WTC11 (cell line): ENCODE measurements at regions not wholly inside any gene's neighbourhood (a gene's known extent, or its start where the extent isn't known, plus 50 kb on each side); places are given as distances from the start of the nearest gene placed in this dataset.

Source experiments
- ATAC-seq: fragments of 200-7000 bp; cut with Tn5 transposase; 2 replicates; pipeline ENCODE4 v1.10.0; 2021; ENCODE audit warnings: mild to moderate bottlenecking, moderate library complexity
- CTCF ChIA-PET: fragments of 300-600 bp; sonication (Branson Sonifier 250); formaldehyde crosslinking; loops from one replicate; lab custom pipeline; 2021; ENCODE audit warnings: antibody characterized with exemption; lab: Charles Lee
- POLR2A ChIA-PET: fragments of 350-600 bp; sonication (Branson Sonifier 250); formaldehyde crosslinking; loops from one replicate; lab custom pipeline; 2021; ENCODE audit warnings: antibody characterized with exemption; lab: Charles Lee
- DNase-seq: peaks from one replicate; pipeline ENCODE4 v3.0.0; 2021; ENCODE audit warnings: low spot score
- H3K27ac Mint-ChIP-seq: 2 replicates; pipeline ENCODE4 v1.8.0; 2021; ENCODE audit warnings: mixed read lengths
- H3K27me3 Mint-ChIP-seq: 2 replicates; pipeline ENCODE4 v1.8.0; 2021; ENCODE audit warnings: low read depth, mild to moderate bottlenecking, moderate library complexity, mixed read lengths
- H3K36me3 Mint-ChIP-seq: 2 replicates; pipeline ENCODE4 v1.8.0; 2021; ENCODE audit warnings: mixed read lengths
- H3K4me1 Mint-ChIP-seq: 2 replicates; pipeline ENCODE4 v1.8.0; 2022; ENCODE audit warnings: mixed read lengths
- H3K4me3 Mint-ChIP-seq: 2 replicates; pipeline ENCODE4 v1.8.0; 2021; ENCODE audit warnings: mild to moderate bottlenecking, moderate library complexity, mixed read lengths
- H3K9me3 Mint-ChIP-seq: 2 replicates; pipeline ENCODE4 v1.8.0; 2021; ENCODE audit warnings: mixed read lengths
- ARID4B ChIP-seq: sonication (generic); formaldehyde crosslinking; IDR thresholded peaks from 2 replicates; pipeline ENCODE4 v1.8.0; 2023; ENCODE audit warnings: missing genetic modification reagents, mild to moderate bottlenecking, borderline replicate concordance
- ATF1 ChIP-seq: sonication (generic); formaldehyde crosslinking; IDR thresholded peaks from 2 replicates; pipeline ENCODE4 v1.8.1; 2023; ENCODE audit warnings: mild to moderate bottlenecking, moderate library complexity, missing genetic modification reagents
- ATF3 ChIP-seq: sonication (generic); formaldehyde crosslinking; conservative IDR thresholded peaks from 2 replicates; pipeline ENCODE4 v1.8.1; 2022; ENCODE audit warnings: mild to moderate bottlenecking, missing genetic modification reagents
- CREB1 ChIP-seq: sonication (generic); formaldehyde crosslinking; IDR thresholded peaks from 2 replicates; pipeline ENCODE4 v1.8.0; 2023; ENCODE audit warnings: mild to moderate bottlenecking, missing genetic modification reagents
- CTCF ChIP-seq: fragments of 200-600 bp; IDR thresholded peaks from 2 replicates; pipeline ENCODE4 v1.8.0; 2022; ENCODE audit warnings: antibody characterized with exemption
- ERG ChIP-seq: fragments of 250-450 bp; sonication (Bioruptor Pico); IDR thresholded peaks from 2 replicates; pipeline ENCODE4 v1.8.0; 2021; ENCODE audit warnings: mild to moderate bottlenecking
- ETV6 ChIP-seq: sonication (generic); formaldehyde crosslinking; IDR thresholded peaks from 2 replicates; pipeline ENCODE4 v1.8.1; 2022; ENCODE audit warnings: mild to moderate bottlenecking, missing genetic modification reagents
- FOXP1 ChIP-seq: sonication (generic); formaldehyde crosslinking; IDR thresholded peaks from 2 replicates; pipeline ENCODE4 v1.8.0; 2022; ENCODE audit warnings: missing genetic modification reagents, mild to moderate bottlenecking, moderate library complexity, borderline replicate concordance
- GRHL2 ChIP-seq: fragments of 250-450 bp; sonication (Bioruptor Pico); IDR thresholded peaks from 2 replicates; pipeline ENCODE4 v1.8.0; 2022; ENCODE audit warnings: mild to moderate bottlenecking, moderate library complexity; ENCODE audit not compliant: insufficient replicate concordance, severe bottlenecking
- IRF1 ChIP-seq: sonication (generic); formaldehyde crosslinking; IDR thresholded peaks from 2 replicates; pipeline ENCODE4 v1.8.0; 2023; ENCODE audit warnings: missing genetic modification reagents
- IRF2 ChIP-seq: sonication (generic); formaldehyde crosslinking; IDR thresholded peaks from 2 replicates; pipeline ENCODE4 v1.8.0; 2022; ENCODE audit warnings: low read depth, missing genetic modification reagents, borderline replicate concordance
- JAZF1 ChIP-seq: fragments of 250-450 bp; sonication (Bioruptor Pico); IDR thresholded peaks from 2 replicates; pipeline ENCODE4 v1.9.0; 2021; ENCODE audit warnings: moderate library complexity, mild to moderate bottlenecking, inconsistent platforms
- KAT7 ChIP-seq: sonication (generic); formaldehyde crosslinking; IDR thresholded peaks from 2 replicates; pipeline ENCODE4 v1.8.1; 2023; ENCODE audit warnings: missing genetic modification reagents, mild to moderate bottlenecking, borderline replicate concordance
- NR1H2 ChIP-seq: sonication (generic); formaldehyde crosslinking; IDR thresholded peaks from 2 replicates; pipeline ENCODE4 v1.9.0; 2021; ENCODE audit warnings: mild to moderate bottlenecking, moderate library complexity, missing genetic modification reagents
- TCF7 ChIP-seq: sonication (generic); formaldehyde crosslinking; IDR thresholded peaks from 2 replicates; pipeline ENCODE4 v1.8.0; 2022; ENCODE audit warnings: mild to moderate bottlenecking, low read depth, missing genetic modification reagents, moderate library complexity
- TP53 ChIP-seq: sonication (generic); formaldehyde crosslinking; IDR thresholded peaks from 2 replicates; pipeline ENCODE4 v1.8.1; 2023; ENCODE audit warnings: mild to moderate bottlenecking, missing genetic modification reagents
- ZBTB21 ChIP-seq: sonication (generic); formaldehyde crosslinking; IDR thresholded peaks from 2 replicates; pipeline ENCODE4 v1.8.1; 2023; ENCODE audit warnings: mild to moderate bottlenecking, missing genetic modification reagents, borderline replicate concordance
- ZNF263 ChIP-seq: sonication (generic); formaldehyde crosslinking; IDR thresholded peaks from 2 replicates; pipeline ENCODE4 v1.8.1; 2022; ENCODE audit warnings: low read depth, mild to moderate bottlenecking, moderate library complexity, missing genetic modification reagents
- ZNF425 ChIP-seq: fragments of 250-450 bp; sonication (Bioruptor Pico); conservative IDR thresholded peaks from 2 replicates; pipeline ENCODE4 v1.9.0; 2021; ENCODE audit warnings: mild to moderate bottlenecking
- ZNF512 ChIP-seq: sonication (generic); formaldehyde crosslinking; IDR thresholded peaks from 2 replicates; pipeline ENCODE4 v1.8.1; 2022; ENCODE audit warnings: missing genetic modification reagents, borderline replicate concordance

- TF ChIP-seq ATF1 (CRISPR knock-in tag): no peak
- TF ChIP-seq ETV6 (CRISPR knock-in tag): no peak
These were observed 203.2 kb downstream of the DMRT2 start (continued) for GRCh38 chr9:1253064-1253979.

- DNase-seq (no peak), ATAC-seq (no peak)
- no peak overlapping the region for H3K4me3 Mint-ChIP-seq
- no peaks in the 10 kb centered on the region for H3K9me3 Mint-ChIP-seq
- no peaks in the 10 kb centered on the region for H3K36me3 Mint-ChIP-seq
- ChIA-PET CTCF (no interaction called here), POLR2A (no interaction called here)
- no peaks in the 10 kb centered on the region for H3K4me1 Mint-ChIP-seq
- H3K27me3 Mint-ChIP-seq: no peaks in the 10 kb centered on the region
- no peak overlapping the region for H3K27ac Mint-ChIP-seq
- TF ChIP-seq ZBTB21 (CRISPR knock-in tag): no peak
- TF ChIP-seq IRF1 (CRISPR knock-in tag): no peak
- TF ChIP-seq CREB1 (CRISPR knock-in tag): no peak
- no peak for TF ChIP-seq IRF2 (CRISPR knock-in tag)
- no peak for TF ChIP-seq GRHL2
- TF ChIP-seq TCF7 (CRISPR knock-in tag): no peak
- TF ChIP-seq TP53 (CRISPR knock-in tag): no peak
These were observed 203.9 kb downstream of the DMRT2 start for GRCh38 chr9:1254071-1254470.

- H3K36me3 Mint-ChIP-seq: no peaks in the 10 kb centered on the region
- H3K9me3 Mint-ChIP-seq: no peaks in the 10 kb centered on the region
- DNase-seq (no peak), ATAC-seq (no peak)
- H3K4me1 Mint-ChIP-seq: no peaks in the 10 kb centered on the region
- no peaks in the 10 kb centered on the region for H3K27me3 Mint-ChIP-seq
- no peak overlapping the region for H3K27ac Mint-ChIP-seq
- POLR2A ChIA-PET: no interaction called here
- no peak overlapping the region for H3K4me3 Mint-ChIP-seq
- CTCF ChIA-PET: no interaction called here
- TF ChIP-seq ZNF512: no peak
- no peak for TF ChIP-seq JAZF1 (CRISPR knock-in tag)
- TF ChIP-seq FOXP1 (CRISPR knock-in tag): no peak
- TF ChIP-seq ZNF425 (CRISPR knock-in tag): no peak
- no peak for TF ChIP-seq ARID4B (CRISPR knock-in tag)
- TF ChIP-seq KAT7: no peak
- TF ChIP-seq ATF3 (CRISPR knock-in tag): no peak
- no peak for TF ChIP-seq ERG
- TF ChIP-seq ZNF263: no peak
- TF ChIP-seq NR1H2 (CRISPR knock-in tag): no peak
- no peak for TF ChIP-seq CTCF
These were observed 206.0 kb downstream of the DMRT2 start for GRCh38 chr9:1256178-1256577.
